ENCODE measurements at regions not wholly inside any gene's neighbourhood (a gene's known extent, or its start where the extent isn't known, plus 50 kb on each side); places are given as distances from the start of the nearest gene placed in this dataset.

DNA sequence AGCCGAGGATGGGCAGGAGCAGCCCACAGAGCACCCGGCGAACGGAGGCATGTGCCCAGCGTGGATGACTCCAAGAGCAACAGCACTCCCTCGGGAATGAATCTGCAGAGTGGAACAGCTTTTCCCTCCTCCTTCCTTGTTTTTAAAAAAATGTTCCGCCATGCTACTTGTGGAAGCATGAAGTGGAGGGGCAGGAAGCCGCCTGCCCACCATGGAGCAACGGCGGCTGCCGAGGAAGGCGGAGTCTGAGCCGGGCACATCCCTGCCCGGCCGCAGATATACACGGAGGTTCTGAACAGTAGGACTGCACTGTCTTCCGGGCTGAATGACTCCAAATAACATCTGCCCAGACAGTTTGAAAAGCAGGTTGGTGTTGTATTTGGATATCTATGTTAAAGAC is 65.2 kb downstream of the SOX1 start:
- TF ChIP-seq POLR2A (IDR thresholded peaks at IDR 0.05; ENCODE audit: extremely low read depth, insufficient read length) = no peak
- TF ChIP-seq, protein P1, sequence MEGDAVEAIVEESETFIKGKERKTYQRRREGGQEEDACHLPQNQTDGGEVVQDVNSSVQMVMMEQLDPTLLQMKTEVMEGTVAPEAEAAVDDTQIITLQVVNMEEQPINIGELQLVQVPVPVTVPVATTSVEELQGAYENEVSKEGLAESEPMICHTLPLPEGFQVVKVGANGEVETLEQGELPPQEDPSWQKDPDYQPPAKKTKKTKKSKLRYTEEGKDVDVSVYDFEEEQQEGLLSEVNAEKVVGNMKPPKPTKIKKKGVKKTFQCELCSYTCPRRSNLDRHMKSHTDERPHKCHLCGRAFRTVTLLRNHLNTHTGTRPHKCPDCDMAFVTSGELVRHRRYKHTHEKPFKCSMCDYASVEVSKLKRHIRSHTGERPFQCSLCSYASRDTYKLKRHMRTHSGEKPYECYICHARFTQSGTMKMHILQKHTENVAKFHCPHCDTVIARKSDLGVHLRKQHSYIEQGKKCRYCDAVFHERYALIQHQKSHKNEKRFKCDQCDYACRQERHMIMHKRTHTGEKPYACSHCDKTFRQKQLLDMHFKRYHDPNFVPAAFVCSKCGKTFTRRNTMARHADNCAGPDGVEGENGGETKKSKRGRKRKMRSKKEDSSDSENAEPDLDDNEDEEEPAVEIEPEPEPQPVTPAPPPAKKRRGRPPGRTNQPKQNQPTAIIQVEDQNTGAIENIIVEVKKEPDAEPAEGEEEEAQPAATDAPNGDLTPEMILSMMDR (IDR thresholded peaks at IDR 0.05; ENCODE audit: low read depth, low read length) = no peak
- no peak for DNase-seq (ENCODE audit: low read depth)
- H3K4me3 ChIP-seq (ENCODE audit: low read depth, low read length) = no peak overlapping the region

DNA sequence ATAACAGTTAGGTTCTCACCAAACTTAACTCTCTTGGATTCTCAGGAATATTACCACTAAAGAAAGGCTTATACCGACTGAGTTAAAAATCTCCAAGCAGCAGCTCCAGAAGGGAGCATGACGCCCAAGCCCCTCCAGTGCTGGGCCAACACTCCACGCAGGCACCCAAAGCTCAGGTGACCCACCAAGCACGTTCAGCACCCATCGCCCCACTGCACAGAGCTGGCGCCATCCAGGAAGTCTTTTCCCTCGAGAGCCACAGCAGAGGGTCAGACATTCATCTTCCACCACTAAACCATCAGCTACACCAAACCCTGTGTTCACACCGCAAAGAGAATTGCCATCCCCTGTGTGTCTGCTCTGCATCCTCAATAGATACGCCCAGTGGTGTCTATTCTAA is 65.7 kb downstream of the SOX1 start:
- no peak for DNase-seq (ENCODE audit: low read depth)
- H3K4me3 ChIP-seq (ENCODE audit: low read depth, low read length) = no peak overlapping the region
- TF ChIP-seq MYC (IDR thresholded peaks at IDR 0.05; ENCODE audit: low read depth, low read length) (no peak), POLR2A (IDR thresholded peaks at IDR 0.05; ENCODE audit: extremely low read depth, insufficient read length) (no peak)
- TF ChIP-seq, protein P1 (IDR thresholded peaks at IDR 0.05; ENCODE audit: low read depth, low read length) = no peak
- TF ChIP-seq, protein P2, sequence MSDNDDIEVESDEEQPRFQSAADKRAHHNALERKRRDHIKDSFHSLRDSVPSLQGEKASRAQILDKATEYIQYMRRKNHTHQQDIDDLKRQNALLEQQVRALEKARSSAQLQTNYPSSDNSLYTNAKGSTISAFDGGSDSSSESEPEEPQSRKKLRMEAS (IDR thresholded peaks at IDR 0.05; ENCODE audit: low read depth, low read length) = no peak

DNA sequence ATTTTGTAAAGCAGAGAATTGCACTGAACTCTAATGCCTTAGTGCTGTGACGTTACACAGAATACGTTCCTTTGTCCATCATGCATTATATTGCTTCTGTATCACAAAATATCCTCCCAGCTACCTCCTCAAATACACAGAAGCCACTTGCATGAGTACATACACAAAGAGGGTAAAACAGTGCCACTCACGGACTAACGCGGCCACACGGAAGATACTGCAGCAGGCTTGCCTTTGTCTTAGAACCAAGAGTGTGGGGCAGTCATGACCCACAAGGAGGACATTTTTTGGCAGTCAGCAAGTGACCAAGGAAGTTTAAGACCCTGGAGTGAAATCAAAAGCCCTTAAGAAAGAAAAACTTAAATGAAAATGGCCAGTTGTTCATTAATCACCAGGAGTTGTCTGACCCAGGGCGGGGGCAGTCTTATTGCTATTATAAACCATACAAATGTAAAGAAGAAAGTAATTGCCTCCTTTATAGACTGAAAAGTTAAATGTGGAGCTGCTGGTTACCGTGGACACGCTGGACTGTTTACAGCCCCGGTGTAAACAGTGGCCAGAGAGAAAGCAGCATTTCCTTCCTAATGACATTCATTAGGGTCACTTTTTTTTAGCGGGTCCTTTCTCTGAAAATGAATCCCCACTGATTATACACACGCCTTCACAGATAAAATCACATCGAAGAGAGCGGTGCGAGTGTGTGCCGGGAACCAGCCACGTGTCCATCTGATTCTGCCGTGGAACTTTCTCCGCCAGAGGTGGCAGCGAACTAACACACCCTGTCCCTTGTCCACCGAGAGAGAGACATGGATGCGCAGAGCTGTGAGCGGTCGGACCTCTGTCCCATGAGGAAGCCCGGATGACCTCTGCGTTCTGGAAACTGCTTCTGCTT is 66.8 kb downstream of the SOX1 start:
- DNase-seq (ENCODE audit: low read depth) = no peak
- no peak overlapping the region for H3K4me3 ChIP-seq (ENCODE audit: low read depth, low read length)
- TF ChIP-seq, protein P2 (IDR thresholded peaks at IDR 0.05; ENCODE audit: low read depth, low read length) = no peak
- TF ChIP-seq MYC (IDR thresholded peaks at IDR 0.05; ENCODE audit: low read depth, low read length) = no peak
- TF ChIP-seq, protein P1 (IDR thresholded peaks at IDR 0.05; ENCODE audit: low read depth, low read length) = no peak
- no peak for TF ChIP-seq POLR2A (IDR thresholded peaks at IDR 0.05; ENCODE audit: extremely low read depth, insufficient read length)

DNA sequence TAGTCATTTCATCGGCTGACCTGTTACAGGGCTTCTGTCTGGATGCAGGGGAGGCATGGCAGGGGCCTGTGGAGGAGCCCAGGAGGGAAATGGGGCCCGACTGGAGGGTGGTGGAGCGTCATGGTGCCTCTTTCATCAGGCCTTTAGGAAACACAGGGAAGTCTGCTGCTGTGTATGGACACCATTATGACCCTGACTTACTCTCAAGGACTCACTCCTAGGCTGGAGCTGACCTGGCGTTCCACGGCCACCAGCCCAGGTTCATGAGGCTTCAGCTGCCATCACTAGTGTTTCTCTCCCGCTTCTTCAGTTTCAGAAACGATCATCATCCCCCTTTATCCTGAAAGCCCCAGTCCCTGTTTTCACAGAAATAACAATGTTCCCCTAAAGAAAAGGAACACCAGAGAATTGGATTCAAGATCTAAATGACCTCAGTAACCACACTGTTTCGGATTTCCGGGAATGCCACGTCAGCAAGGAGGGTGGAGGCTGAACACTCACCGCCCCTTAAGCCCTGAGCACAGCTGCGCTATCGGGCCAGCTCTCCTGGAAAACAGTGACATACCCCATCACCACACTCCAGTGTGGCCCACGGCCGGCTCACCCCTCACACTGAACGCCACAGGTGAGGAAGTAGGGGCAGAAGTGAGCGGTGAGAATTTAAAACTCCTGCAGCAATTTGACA is 67.6 kb downstream of the SOX1 start:
- TF ChIP-seq, protein P2 (IDR thresholded peaks at IDR 0.05; ENCODE audit: low read depth, low read length) = no peak
- TF ChIP-seq, protein P1 (IDR thresholded peaks at IDR 0.05; ENCODE audit: low read depth, low read length) = no peak
- no peak for TF ChIP-seq POLR2A (IDR thresholded peaks at IDR 0.05; ENCODE audit: extremely low read depth, insufficient read length)
- no peak for TF ChIP-seq MYC (IDR thresholded peaks at IDR 0.05; ENCODE audit: low read depth, low read length)
- DNase-seq (ENCODE audit: low read depth) = no peak
- no peak overlapping the region for H3K4me3 ChIP-seq (ENCODE audit: low read depth, low read length)

DNA sequence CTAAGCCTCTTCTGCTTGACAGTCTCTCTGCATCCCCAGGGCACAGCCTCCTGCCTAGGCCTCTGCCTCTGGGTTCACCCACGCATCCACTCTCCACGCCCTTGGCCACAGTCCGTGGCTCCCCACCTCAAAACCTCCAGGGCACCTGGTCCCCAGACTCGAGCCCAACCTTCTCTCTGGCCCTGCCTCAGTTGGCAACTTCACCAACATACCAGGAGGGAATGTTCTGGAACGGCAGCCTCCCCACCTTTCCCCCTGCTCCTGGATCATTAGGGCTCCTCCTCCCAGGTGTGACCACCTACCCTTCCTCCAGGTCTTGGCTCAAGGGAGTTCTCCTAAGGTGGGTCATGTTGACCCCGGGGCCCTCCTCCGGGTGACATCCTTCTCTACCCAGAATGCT is 69.1 kb downstream of the SOX1 start:
- TF ChIP-seq, protein P2 (IDR thresholded peaks at IDR 0.05; ENCODE audit: low read depth, low read length) = no peak
- TF ChIP-seq MYC (IDR thresholded peaks at IDR 0.05; ENCODE audit: low read depth, low read length) = no peak
- no peak for TF ChIP-seq POLR2A (IDR thresholded peaks at IDR 0.05; ENCODE audit: extremely low read depth, insufficient read length)
- TF ChIP-seq, protein P1 (IDR thresholded peaks at IDR 0.05; ENCODE audit: low read depth, low read length) = no peak
- H3K4me3 ChIP-seq (ENCODE audit: low read depth, low read length) = no peak overlapping the region
- no peak for DNase-seq (ENCODE audit: low read depth)
